GM12864 (cell line): ENCODE measurements at regions not wholly inside any gene's neighbourhood (a gene's known extent, or its start where the extent isn't known, plus 50 kb on each side); places are given as distances from the start of the nearest gene placed in this dataset.

ENCODE experiments used
- DNase-seq: peaks from one replicate; pipeline ENCODE4 v3.0.0-alpha.2; 2011; ENCODE audit warnings: low read depth
- H3K4me3 ChIP-seq: 2 replicates; pipeline ENCODE4 v1.5.1; 2011; ENCODE audit warnings: mild to moderate bottlenecking, low read depth, low read length, control low read depth
- CTCF ChIP-seq: IDR thresholded peaks from 2 replicates; pipeline ENCODE4 v1.5.1; 2011; ENCODE audit warnings: low read depth, mild to moderate bottlenecking, moderate library complexity, low read length, control low read depth, inconsistent platforms; ENCODE audit errors: missing control alignments

GRCh38 chr4:126221717-126222340 lies 907.1 kb downstream of the FAT4 start:
- no peak for TF ChIP-seq CTCF
- no peak for DNase-seq
- no peak overlapping the region for H3K4me3 ChIP-seq

- no peak for DNase-seq
- TF ChIP-seq CTCF = peak; percentile 31
- no peak overlapping the region for H3K4me3 ChIP-seq
Measured at GRCh38 chr4:126223784-126224407, 909.1 kb downstream of the FAT4 start.

GRCh38 chr4:126227428-126227827 lies 912.7 kb downstream of the FAT4 start:
- no peak for TF ChIP-seq CTCF
- no peak for DNase-seq
- no peak overlapping the region for H3K4me3 ChIP-seq

GRCh38 chr4:126230269-126230668 lies 915.5 kb downstream of the FAT4 start:
- DNase-seq = no peak
- H3K4me3 ChIP-seq = no peak overlapping the region
- TF ChIP-seq CTCF = no peak

- no peak for DNase-seq
- TF ChIP-seq CTCF = no peak
- no peak overlapping the region for H3K4me3 ChIP-seq
Measured at GRCh38 chr4:126233483-126233882, 918.7 kb downstream of the FAT4 start.

GRCh38 chr4:126238013-126238412 lies 923.3 kb downstream of the FAT4 start:
- no peak for DNase-seq
- TF ChIP-seq CTCF = no peak
- H3K4me3 ChIP-seq = no peak overlapping the region

- H3K4me3 ChIP-seq = no peak overlapping the region
- DNase-seq = no peak
- TF ChIP-seq CTCF = no peak
Measured at GRCh38 chr4:126241634-126242033, 926.9 kb downstream of the FAT4 start.
